ENCODE measurements at regions not wholly inside any gene's neighbourhood (a gene's known extent, or its start where the extent isn't known, plus 50 kb on each side); places are given as distances from the start of the nearest gene placed in this dataset.
"Not testable (repeated sequence)": the region's sequence is repeated elsewhere in the genome, so short reads cannot be mapped to it uniquely, and the experiment has no call there.

DNA sequence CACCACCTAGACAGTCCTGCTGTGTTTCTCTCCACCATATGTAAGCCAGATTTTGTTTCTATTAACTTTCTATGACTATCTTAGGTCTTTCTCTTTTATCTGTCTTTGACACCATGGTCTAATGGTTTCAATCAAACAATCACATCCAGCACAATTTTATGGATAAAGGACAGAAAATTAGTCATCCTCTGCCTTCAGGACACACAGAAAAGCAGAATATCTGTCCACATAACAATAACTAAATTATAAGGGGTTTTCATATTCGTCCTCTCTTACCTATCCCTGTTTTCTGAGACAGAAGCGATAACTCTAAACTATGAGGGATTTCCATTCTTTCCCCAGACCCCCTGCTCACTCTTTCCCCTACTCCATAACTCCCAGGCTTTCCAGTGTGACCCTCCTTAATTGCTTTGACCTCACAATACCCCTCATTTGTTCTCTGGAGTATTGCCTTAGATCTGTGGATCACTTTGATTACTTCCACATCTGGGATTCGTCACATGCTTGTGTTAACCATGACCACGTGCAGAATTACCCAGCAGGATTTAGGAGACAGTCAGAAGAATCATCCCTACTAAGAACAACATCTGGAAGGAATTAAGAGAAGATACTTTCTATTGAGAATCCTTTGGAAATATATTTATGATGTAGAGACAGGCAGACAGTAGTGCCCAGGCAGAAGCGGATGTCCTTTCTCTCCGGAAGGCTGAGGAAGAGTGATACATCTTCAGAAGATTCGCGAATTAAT lies 108.2 kb upstream of the GREM2 start:
- H4K8ac ChIP-seq (ENCODE audit: low read depth in 2 of 2, low read length in 2 of 2), result no peak overlapping the region
- H3K9me3 ChIP-seq (ENCODE audit: control insufficient read depth, insufficient read depth, low read length), result no peaks in the 10 kb centered on the region
- no peak overlapping the region for H3K4me2 ChIP-seq (ENCODE audit: low read depth, low read length)
- no peaks in the 10 kb centered on the region for H3K9me1 ChIP-seq (ENCODE audit: insufficient read depth, low read length)
- no peak overlapping the region for H2AK5ac ChIP-seq (ENCODE audit: low read depth, low read length)
- no peak overlapping the region for H3K56ac ChIP-seq (ENCODE audit: extremely low read depth, insufficient read depth, low read length)
- intact Hi-C loops (cut with micrococcal nuclease) (no loop called here), in situ Hi-C loops (cut with MboI; ENCODE audit: low sequenced_read_pairs) (no loop called here), dilution Hi-C loops (cut with HindIII; ENCODE audit: low sequenced_read_pairs, unreplicated experiment) (loop anchor here (25.0 kb wide), 1 partner anchor 508 kb away; no protein-coding TSS in a partner anchor)
- no peaks in the 10 kb centered on the region for H4K20me1 ChIP-seq (ENCODE audit: insufficient read depth, low read length)
- ATAC-seq (ENCODE audit: low read depth) (no peak), DNase-seq (peak; percentile 24)
- ChIA-PET CTCF (interaction anchor here (0.6 to 0.7 kb wide), 2 partner anchors 222 to 547 kb away, joined by 3 to 4 read pairs; no protein-coding TSS in a partner anchor), POLR2A (ENCODE audit: unreplicated experiment) (no interaction called here)
- H3K79me1 ChIP-seq (ENCODE audit: low read depth in 1 of 2, low read length in 2 of 2), result no peaks in the 10 kb centered on the region
- H3K36me3 ChIP-seq (ENCODE audit: control insufficient read depth, insufficient read depth, low read length), result no peaks in the 10 kb centered on the region
- no peak overlapping the region for H3K27ac ChIP-seq (ENCODE audit: insufficient read depth, low read length)
- H2BK120ac ChIP-seq (ENCODE audit: low read depth, low read length), result no peak overlapping the region
- WGBS, 2 experiments (ENCODE audit: extremely low coverage in 2 of 2, insufficient read length in 1 of 2), result 60% methylated on average over 1 of the region's 8 CpGs; no CpG with 5 or more reads in 1 of the 2 experiments
- H3K14ac ChIP-seq (replicated peaks; ENCODE audit: low read depth, low read length), result no peak overlapping the region
- no TSS peak for BruUV-seq (replicated peaks)
- no peak overlapping the region for H4K91ac ChIP-seq (ENCODE audit: insufficient read depth, low read depth, low read length)
- no peak overlapping the region for H3K4me3 ChIP-seq (ENCODE audit: insufficient read depth, low read depth, low read length)
- no peaks in the 10 kb centered on the region for H3K4me1 ChIP-seq (ENCODE audit: control insufficient read depth, insufficient read depth, low read length)
- H2BK15ac ChIP-seq (ENCODE audit: low read depth, low read length), result no peak overlapping the region
- no peak overlapping the region for H3K18ac ChIP-seq (ENCODE audit: low read depth, low read length)
- no peak overlapping the region for H3K23ac ChIP-seq (ENCODE audit: low read depth, low read length)
- no peak overlapping the region for H2AFZ ChIP-seq (replicated peaks; ENCODE audit: low read length, poor library complexity)
- no peak overlapping the region for H4K5ac ChIP-seq (ENCODE audit: low read depth, low read length)
- H2BK20ac ChIP-seq (ENCODE audit: low read depth, low read length), result no peak overlapping the region
- no peak overlapping the region for H3K4ac ChIP-seq (ENCODE audit: low read depth, low read length)
- no peak overlapping the region for H2AK9ac ChIP-seq (replicated peaks; ENCODE audit: low read depth, low read length, poor library complexity)
- H3K9ac ChIP-seq (ENCODE audit: low read depth, low read length), result no peak overlapping the region
- TF ChIP-seq CEBPB (IDR thresholded peaks at IDR 0.05; ENCODE audit: low read depth, low read length), result no peak
- no peak for TF ChIP-seq RFX5 (IDR thresholded peaks at IDR 0.05; ENCODE audit: low read depth, low read length)
- TF ChIP-seq RAD21 (IDR thresholded peaks at IDR 0.05; ENCODE audit: low read length), result no peak
- no peak for TF ChIP-seq MAZ (IDR thresholded peaks at IDR 0.05; ENCODE audit: borderline replicate concordance, low read depth, low read length)
- no peak for TF ChIP-seq BHLHE40 (IDR thresholded peaks at IDR 0.05; ENCODE audit: low read depth, low read length)
- no peak for TF ChIP-seq USF2 (IDR thresholded peaks at IDR 0.05; ENCODE audit: low read depth, low read length)
- no peak for TF ChIP-seq MAFK (IDR thresholded peaks at IDR 0.05; ENCODE audit: low read depth, low read length)
- no peak for TF ChIP-seq POLR2A (IDR thresholded peaks at IDR 0.05; ENCODE audit: low read depth, low read length)
- no peaks in the 10 kb centered on the region for H3K27me3 ChIP-seq (ENCODE audit: control insufficient read depth, insufficient read depth, low read length)
- no peak overlapping the region for H2BK5ac ChIP-seq (ENCODE audit: low read depth, low read length, poor library complexity, severe bottlenecking)

DNA sequence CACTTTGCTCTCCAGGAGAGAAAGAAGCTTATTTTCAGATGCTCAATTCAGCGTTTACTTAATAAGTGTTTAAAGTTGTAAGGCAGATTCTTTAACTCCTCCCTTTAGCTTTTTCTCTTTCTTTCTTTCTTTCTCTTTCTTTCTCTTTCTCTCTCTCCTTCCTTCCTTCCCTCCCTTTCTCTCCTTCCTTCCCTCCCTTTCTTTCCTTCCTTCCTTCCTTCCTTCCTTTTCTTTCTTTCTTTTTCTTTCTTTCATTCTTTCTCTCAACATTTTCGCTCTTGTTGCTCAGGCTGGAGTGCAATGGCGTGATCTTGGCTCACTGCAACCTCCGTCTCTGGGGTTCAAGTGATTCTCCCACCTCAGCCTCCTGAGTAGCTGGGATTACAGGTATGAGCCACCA lies 104.6 kb upstream of the GREM2 start:
- 100% methylated on average over 1 of the region's 4 CpGs; no CpG with 5 or more reads in 1 of the 2 experiments for WGBS, 2 experiments (ENCODE audit: extremely low coverage in 2 of 2, insufficient read length in 1 of 2)
- ATAC-seq (ENCODE audit: low read depth); POLR2A ChIA-PET (ENCODE audit: unreplicated experiment); H4K5ac ChIP-seq (ENCODE audit: low read depth, low read length); DNase-seq; H2BK20ac ChIP-seq (ENCODE audit: low read depth, low read length); H3K27ac ChIP-seq (ENCODE audit: insufficient read depth, low read length); BruUV-seq (replicated peaks); H2AK5ac ChIP-seq (ENCODE audit: low read depth, low read length); H3K4me2 ChIP-seq (ENCODE audit: low read depth, low read length); H4K8ac ChIP-seq (ENCODE audit: low read depth in 2 of 2, low read length in 2 of 2); H2BK5ac ChIP-seq (ENCODE audit: low read depth, low read length, poor library complexity, severe bottlenecking); H4K91ac ChIP-seq (ENCODE audit: insufficient read depth, low read depth, low read length); H3K56ac ChIP-seq (ENCODE audit: extremely low read depth, insufficient read depth, low read length); H2BK120ac ChIP-seq (ENCODE audit: low read depth, low read length); H2AK9ac ChIP-seq (replicated peaks; ENCODE audit: low read depth, low read length, poor library complexity); H3K79me1 ChIP-seq (ENCODE audit: low read depth in 1 of 2, low read length in 2 of 2); CTCF ChIA-PET; H3K23ac ChIP-seq (ENCODE audit: low read depth, low read length); H3K4ac ChIP-seq (ENCODE audit: low read depth, low read length); H3K9me3 ChIP-seq (ENCODE audit: control insufficient read depth, insufficient read depth, low read length); H3K36me3 ChIP-seq (ENCODE audit: control insufficient read depth, insufficient read depth, low read length); H3K9ac ChIP-seq (ENCODE audit: low read depth, low read length); H3K4me3 ChIP-seq (ENCODE audit: insufficient read depth, low read depth, low read length); H3K9me1 ChIP-seq (ENCODE audit: insufficient read depth, low read length); H4K20me1 ChIP-seq (ENCODE audit: insufficient read depth, low read length); H2AFZ ChIP-seq (replicated peaks; ENCODE audit: low read length, poor library complexity); H3K27me3 ChIP-seq (ENCODE audit: control insufficient read depth, insufficient read depth, low read length); in situ Hi-C loops (cut with MboI; ENCODE audit: low sequenced_read_pairs); H3K18ac ChIP-seq (ENCODE audit: low read depth, low read length); H3K4me1 ChIP-seq (ENCODE audit: control insufficient read depth, insufficient read depth, low read length); H2BK15ac ChIP-seq (ENCODE audit: low read depth, low read length); H3K14ac ChIP-seq (replicated peaks; ENCODE audit: low read depth, low read length); intact Hi-C loops (cut with micrococcal nuclease): not testable (repeated sequence)
- dilution Hi-C loops (cut with HindIII; ENCODE audit: low sequenced_read_pairs, unreplicated experiment), result loop anchor here (25.0 kb wide), 1 partner anchor 504 kb away; no protein-coding TSS in a partner anchor
